Upper lobe of left lung (tissue), 6 donors: ENCODE measurements at regions not wholly inside any gene's neighbourhood (a gene's known extent, or its start where the extent isn't known, plus 50 kb on each side); places are given as distances from the start of the nearest gene placed in this dataset.

ENCODE experiments used
- ATAC-seq, 2 donors: fragments of 200-7000 bp; cut with Tn5 transposase; one replicate each; pipeline ENCODE4 v1.9.1; 2022; ENCODE audit warnings: mild to moderate bottlenecking in 2 of 2, moderate library complexity in 2 of 2; ENCODE audit not compliant: low FRiP score in 2 of 2
- DNase-seq, 2 donors: peaks; one replicate each; pipeline ENCODE4 v3.0.0-alpha.2; 2019 to 2020
- H3K27ac ChIP-seq, 4 donors: fragments of 200-600 bp; sonication (generic); one replicate each; pipeline ENCODE4 v1.5.1; 2016 to 2019
- H3K27me3 ChIP-seq, 4 donors: fragments of 200-600 bp; sonication (generic); one replicate each; pipeline ENCODE4 v1.5.1; 2017 to 2019
- H3K36me3 ChIP-seq, 4 donors: fragments of 200-600 bp; sonication (generic); one replicate each; pipeline ENCODE4 v1.5.1; 2016 to 2019
- H3K4me1 ChIP-seq, 4 donors: fragments of 200-600 bp; sonication (generic); one replicate each; pipeline ENCODE4 v1.5.1; 2018 to 2019
- H3K4me3 ChIP-seq, 4 donors: fragments of 200-600 bp; sonication (generic); one replicate each; pipeline ENCODE4 v1.5.1; 2017 to 2019; ENCODE audit warnings: mild to moderate bottlenecking in 2 of 4, moderate library complexity in 1 of 4
- H3K9me3 ChIP-seq, 4 donors: fragments of 200-600 bp; sonication (generic); one replicate each; pipeline ENCODE4 v1.5.1; 2018 to 2019
- EP300 ChIP-seq, 4 donors: sonication (generic); formaldehyde crosslinking; IDR thresholded peaks; one replicate each; pipeline ENCODE4 v1.5.1; 2017; ENCODE audit warnings: antibody characterized with exemption in 4 of 4, control low read depth in 2 of 4
- POLR2A ChIP-seq, 4 donors: fragments of 450-650 bp; IDR thresholded peaks; one replicate each; pipeline ENCODE4 v1.5.1; 2016 to 2017; ENCODE audit warnings: antibody characterized with exemption in 4 of 4, mild to moderate bottlenecking in 2 of 4
- POLR2AphosphoS5 ChIP-seq, 2 donors: sonication (generic); formaldehyde crosslinking; IDR thresholded peaks; one replicate each; pipeline ENCODE4 v1.5.1; 2017; ENCODE audit warnings: antibody characterized with exemption in 2 of 2
- WGBS, 2 donors: methylation state at CpG; one replicate each; pipeline ENCODE4 v1.1.5; 2017 to 2018; 5-methylcytosine and 5-hydroxymethylcytosine counted together
- TF ChIP-seq, protein P1 (sequence below), 6 experiments: fragments of 450-650 bp in 4 of 6; fragments of 200-600 bp in 2 of 6; sonication (generic) in 2 of 6; IDR thresholded peaks; one replicate each; pipeline ENCODE4 v1.5.1; 2016 to 2019; ENCODE audit warnings: antibody characterized with exemption in 6 of 6
- donor health status: DM: no; HTN: no; CAD: no; lungs with moderate emphysema.
- donor health status: DM: no; HTN: yes; CAD: no; lungs with severe emphysema.

DNA sequence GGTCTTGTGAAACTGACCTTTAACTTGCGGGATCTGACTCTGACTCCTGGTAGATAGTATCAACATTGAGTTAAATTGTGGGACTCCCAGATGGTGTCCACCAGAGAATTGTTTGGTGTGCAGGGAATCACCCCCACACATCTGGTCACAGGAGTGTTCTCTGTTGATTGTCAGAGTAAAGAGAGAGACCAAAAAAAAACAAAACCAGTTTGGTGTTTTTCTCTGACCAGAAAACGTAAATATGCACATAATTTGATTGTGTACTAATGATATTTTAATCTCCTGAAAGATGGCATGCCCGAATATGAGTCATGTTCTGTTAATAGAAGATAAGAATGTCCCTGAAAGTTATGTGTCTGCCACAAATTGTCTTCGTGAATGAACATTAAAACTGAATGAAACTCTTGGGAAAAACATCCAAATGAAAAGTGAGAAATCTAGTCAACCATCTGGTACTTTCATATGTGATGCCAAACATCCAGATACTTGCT is 118.5 kb upstream of the GPC6 start:
- DNase-seq, result no peak
- Histone ChIP-seq H3K27ac (no peak overlapping the region), H3K9me3 (no peaks in the 10 kb centered on the region), H3K36me3 (no peaks in the 10 kb centered on the region), H3K4me1 (no peaks in the 10 kb centered on the region), H3K4me3 (no peak overlapping the region), H3K27me3 (no peaks in the 10 kb centered on the region)
- TF ChIP-seq EP300 (IDR thresholded peaks at IDR 0.05) (no peak), POLR2A (IDR thresholded peaks at IDR 0.05) (no peak), POLR2AphosphoS5 (IDR thresholded peaks at IDR 0.05) (no peak)
- TF ChIP-seq, protein P1, sequence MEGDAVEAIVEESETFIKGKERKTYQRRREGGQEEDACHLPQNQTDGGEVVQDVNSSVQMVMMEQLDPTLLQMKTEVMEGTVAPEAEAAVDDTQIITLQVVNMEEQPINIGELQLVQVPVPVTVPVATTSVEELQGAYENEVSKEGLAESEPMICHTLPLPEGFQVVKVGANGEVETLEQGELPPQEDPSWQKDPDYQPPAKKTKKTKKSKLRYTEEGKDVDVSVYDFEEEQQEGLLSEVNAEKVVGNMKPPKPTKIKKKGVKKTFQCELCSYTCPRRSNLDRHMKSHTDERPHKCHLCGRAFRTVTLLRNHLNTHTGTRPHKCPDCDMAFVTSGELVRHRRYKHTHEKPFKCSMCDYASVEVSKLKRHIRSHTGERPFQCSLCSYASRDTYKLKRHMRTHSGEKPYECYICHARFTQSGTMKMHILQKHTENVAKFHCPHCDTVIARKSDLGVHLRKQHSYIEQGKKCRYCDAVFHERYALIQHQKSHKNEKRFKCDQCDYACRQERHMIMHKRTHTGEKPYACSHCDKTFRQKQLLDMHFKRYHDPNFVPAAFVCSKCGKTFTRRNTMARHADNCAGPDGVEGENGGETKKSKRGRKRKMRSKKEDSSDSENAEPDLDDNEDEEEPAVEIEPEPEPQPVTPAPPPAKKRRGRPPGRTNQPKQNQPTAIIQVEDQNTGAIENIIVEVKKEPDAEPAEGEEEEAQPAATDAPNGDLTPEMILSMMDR (IDR thresholded peaks at IDR 0.05), result no peak
- ATAC-seq, result no peak
- WGBS, 2 donors, result 51 to 61% methylated on average over 3 to 4 of the region's 4 CpGs

DNA sequence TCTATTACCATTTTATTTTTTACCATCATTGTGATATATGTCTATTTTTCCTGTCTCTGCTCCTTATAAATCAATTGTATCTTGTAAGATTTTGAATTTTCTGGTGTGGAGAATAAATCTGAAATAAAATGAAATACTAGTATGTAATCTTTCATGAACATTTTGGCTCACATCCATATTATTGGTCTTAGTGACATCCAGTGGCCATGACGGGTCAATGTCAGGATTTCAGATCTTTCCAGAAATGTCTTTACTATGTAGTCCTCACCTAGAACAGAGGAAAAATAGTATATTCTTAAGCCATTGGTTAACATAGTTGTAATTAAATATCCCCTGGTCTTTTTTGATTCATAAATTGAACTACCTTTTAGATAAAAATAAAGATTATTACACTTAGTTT is 109.8 kb upstream of the GPC6 start:
- H3K27me3 ChIP-seq, result no peaks in the 10 kb centered on the region
- no peaks in the 10 kb centered on the region for H3K4me1 ChIP-seq
- no peak for DNase-seq
- no peaks in the 10 kb centered on the region for H3K9me3 ChIP-seq
- no peak overlapping the region for H3K27ac ChIP-seq
- no peaks in the 10 kb centered on the region for H3K36me3 ChIP-seq
- TF ChIP-seq, protein P1 (IDR thresholded peaks at IDR 0.05), result no peak
- TF ChIP-seq EP300 (IDR thresholded peaks at IDR 0.05) (no peak), POLR2A (IDR thresholded peaks at IDR 0.05) (no peak), POLR2AphosphoS5 (IDR thresholded peaks at IDR 0.05) (no peak)
- 69 to 71% methylated on average over 1 of the region's 1 CpG for WGBS, 2 donors
- H3K4me3 ChIP-seq, result no peak overlapping the region
- ATAC-seq, result no peak

DNA sequence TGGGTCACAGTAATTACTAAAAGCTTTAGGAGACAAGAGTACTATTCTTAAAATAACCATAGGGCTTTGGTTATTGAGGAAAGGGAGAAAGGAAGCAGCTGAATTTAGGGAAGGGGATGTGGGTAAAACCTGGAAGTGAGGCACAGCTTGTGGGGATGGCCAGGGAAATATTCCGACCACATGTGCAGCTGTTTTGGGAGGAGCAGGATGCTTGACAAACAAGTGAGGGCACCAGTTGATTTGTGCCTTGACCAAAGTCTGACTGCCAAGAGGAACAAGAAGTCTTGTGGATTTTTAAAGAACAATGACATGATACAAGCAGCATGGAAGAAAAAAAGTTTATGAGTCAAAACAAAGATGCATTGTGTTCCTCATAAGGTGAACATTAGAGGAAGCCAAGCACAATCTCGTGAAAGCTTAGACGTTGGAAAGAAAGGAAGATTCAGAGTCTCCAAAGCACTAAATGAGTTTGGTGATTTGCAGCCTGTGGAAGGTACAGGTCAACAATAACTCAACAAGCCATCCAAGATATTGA is 108.5 kb upstream of the GPC6 start:
- Histone ChIP-seq H3K36me3 (no peaks in the 10 kb centered on the region), H3K27me3 (no peaks in the 10 kb centered on the region), H3K4me1 (no peaks in the 10 kb centered on the region), H3K27ac (no peak overlapping the region), H3K4me3 (no peak overlapping the region), H3K9me3 (no peaks in the 10 kb centered on the region)
- DNase-seq, result no peak
- no peak for TF ChIP-seq POLR2A (IDR thresholded peaks at IDR 0.05)
- no peak for TF ChIP-seq EP300 (IDR thresholded peaks at IDR 0.05)
- TF ChIP-seq, protein P1 (IDR thresholded peaks at IDR 0.05), result no peak
- no peak for TF ChIP-seq POLR2AphosphoS5 (IDR thresholded peaks at IDR 0.05)
- ATAC-seq, result no peak
- WGBS, 2 donors, result 37 to 48% methylated on average over 3 of the region's 3 CpGs

DNA sequence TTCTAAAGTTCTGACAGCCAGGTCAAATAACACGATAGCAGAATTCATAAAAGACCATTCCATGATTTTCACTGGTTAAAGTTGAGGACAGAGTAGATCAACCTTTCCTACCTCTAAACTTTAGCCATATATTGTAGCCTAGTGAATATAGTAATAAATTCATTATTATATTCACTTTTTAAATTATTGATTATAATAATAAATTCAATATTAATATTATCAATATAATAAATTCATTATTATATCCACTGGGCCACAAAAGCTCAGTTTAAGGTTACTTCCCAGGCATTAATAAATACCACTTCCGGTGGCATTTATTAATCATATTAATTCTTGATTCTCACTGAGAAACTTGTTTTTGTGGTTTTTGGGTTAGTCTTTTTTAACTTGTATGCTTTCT is 85.7 kb upstream of the GPC6 start:
- WGBS, 2 donors, result 85 to 89% methylated on average over 2 of the region's 2 CpGs
- no peak overlapping the region for H3K4me3 ChIP-seq
- H3K27me3 ChIP-seq, result no peaks in the 10 kb centered on the region
- ATAC-seq (no peak), DNase-seq (no peak)
- H3K4me1 ChIP-seq, result no peaks in the 10 kb centered on the region
- no peak for TF ChIP-seq POLR2A (IDR thresholded peaks at IDR 0.05)
- TF ChIP-seq, protein P1 (IDR thresholded peaks at IDR 0.05), result no peak
- no peak for TF ChIP-seq POLR2AphosphoS5 (IDR thresholded peaks at IDR 0.05)
- TF ChIP-seq EP300 (IDR thresholded peaks at IDR 0.05), result no peak
- H3K9me3 ChIP-seq, result no peaks in the 10 kb centered on the region
- no peak overlapping the region for H3K27ac ChIP-seq
- H3K36me3 ChIP-seq, result no peaks in the 10 kb centered on the region

DNA sequence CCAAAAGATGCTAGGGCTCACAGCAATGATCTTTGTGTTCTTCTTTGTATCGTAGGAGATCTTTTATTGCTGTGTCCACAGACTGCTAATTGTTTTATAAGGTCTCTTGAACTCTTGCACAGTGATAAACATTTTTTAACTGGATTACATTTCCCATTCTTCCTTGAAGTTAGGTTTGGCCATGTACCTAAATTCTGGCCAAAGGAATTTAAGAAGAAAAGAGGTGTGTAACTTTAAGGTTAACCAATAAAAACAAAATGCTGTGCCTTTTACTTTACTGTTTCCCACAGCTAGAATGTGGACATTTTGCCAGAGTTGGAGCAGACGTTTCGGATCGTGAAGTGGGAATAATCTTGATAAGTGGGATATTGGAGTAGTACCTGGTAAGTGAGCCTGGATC is 82.6 kb upstream of the GPC6 start:
- no peaks in the 10 kb centered on the region for H3K27me3 ChIP-seq
- WGBS, 2 donors, result 81% methylated on average over 4 of the region's 4 CpGs
- ATAC-seq, result no peak
- no peak overlapping the region for H3K4me3 ChIP-seq
- DNase-seq, result no peak
- no peaks in the 10 kb centered on the region for H3K36me3 ChIP-seq
- TF ChIP-seq POLR2AphosphoS5 (IDR thresholded peaks at IDR 0.05), result no peak
- TF ChIP-seq, protein P1 (IDR thresholded peaks at IDR 0.05), result no peak
- TF ChIP-seq POLR2A (IDR thresholded peaks at IDR 0.05), result no peak
- no peak for TF ChIP-seq EP300 (IDR thresholded peaks at IDR 0.05)
- no peaks in the 10 kb centered on the region for H3K4me1 ChIP-seq
- H3K9me3 ChIP-seq, result no peaks in the 10 kb centered on the region
- no peak overlapping the region for H3K27ac ChIP-seq
